ENCODE measurements at regions not wholly inside any gene's neighbourhood (a gene's known extent, or its start where the extent isn't known, plus 50 kb on each side); places are given as distances from the start of the nearest gene placed in this dataset.
A peak's percentile ranks its signal among the peaks of the same experiment; 100 is the strongest.

- no peak for ATAC-seq
These were observed 82.0 kb downstream of the FOXL3 start for GRCh38 chr7:371779-372545.

DNA sequence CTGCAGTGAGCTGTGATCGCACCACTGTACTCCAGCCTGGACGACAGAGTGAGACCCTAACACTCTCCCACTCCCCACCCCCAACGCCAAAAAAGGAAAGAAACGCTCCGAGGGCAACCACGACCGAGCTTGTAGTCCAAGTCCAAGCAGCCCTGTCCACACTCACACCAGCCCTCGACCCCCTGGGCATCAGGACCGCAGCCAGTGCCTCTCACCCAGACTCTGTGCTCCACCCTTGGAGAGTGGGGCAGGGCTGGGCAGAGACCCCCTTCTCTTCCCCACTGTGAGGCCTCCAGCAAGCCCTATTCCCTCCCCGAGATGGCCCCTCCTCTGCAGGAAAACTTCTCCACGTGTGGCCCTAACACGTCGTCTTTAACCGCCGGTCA lies 82.6 kb downstream of the FOXL3 start:
- ATAC-seq = no peak

GRCh38 chr7:372932-373791 lies 83.2 kb downstream of the FOXL3 start:
- no peak for ATAC-seq

GRCh38 chr7:373818-374705 lies 84.1 kb downstream of the FOXL3 start:
- no peak for ATAC-seq

- ATAC-seq = no peak
These were observed 84.8 kb downstream of the FOXL3 start for GRCh38 chr7:374706-375311.

GRCh38 chr7:375321-375831 lies 85.4 kb downstream of the FOXL3 start:
- no peak for ATAC-seq

- ATAC-seq = no peak
These were observed 85.9 kb downstream of the FOXL3 start for GRCh38 chr7:375901-376305.

DNA sequence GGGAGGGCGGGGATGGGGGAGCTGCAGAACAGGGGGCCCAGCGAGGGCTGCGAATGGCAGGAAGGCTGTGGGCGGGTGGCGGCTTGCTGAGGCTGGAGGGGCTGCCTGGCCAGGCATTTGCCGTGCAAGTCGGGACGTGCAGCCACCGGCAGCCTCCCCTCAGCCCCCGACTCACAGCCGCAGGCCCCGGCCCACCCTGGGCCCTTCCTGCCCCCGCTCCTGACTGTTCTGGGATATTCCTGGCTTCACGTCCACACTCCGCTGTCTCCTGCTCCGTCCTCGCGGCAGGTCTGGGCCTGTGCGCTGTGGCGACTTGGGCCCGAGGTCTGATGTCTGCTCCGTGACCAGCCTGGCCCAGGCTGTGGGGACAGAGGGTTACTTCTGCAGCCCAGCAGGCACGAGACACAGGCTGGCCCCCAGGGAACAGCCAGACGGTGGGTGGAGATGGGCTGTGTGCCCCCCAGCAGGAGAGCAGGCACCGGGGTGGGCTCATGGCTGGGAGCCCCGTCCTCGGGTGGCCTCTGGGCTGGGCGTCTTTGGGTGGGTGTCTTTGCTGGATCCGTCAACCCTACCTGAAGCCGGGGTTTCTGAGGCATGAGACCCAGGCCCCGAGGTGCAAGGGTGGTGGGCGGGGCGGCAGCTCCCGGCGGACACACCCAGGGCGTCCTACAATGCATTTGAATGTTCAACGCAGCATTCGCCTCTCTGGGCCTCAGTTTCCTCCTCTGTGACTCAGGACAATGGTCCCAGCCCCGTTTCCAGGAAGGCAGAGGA lies 86.5 kb downstream of the FOXL3 start:
- no peak for ATAC-seq

DNA sequence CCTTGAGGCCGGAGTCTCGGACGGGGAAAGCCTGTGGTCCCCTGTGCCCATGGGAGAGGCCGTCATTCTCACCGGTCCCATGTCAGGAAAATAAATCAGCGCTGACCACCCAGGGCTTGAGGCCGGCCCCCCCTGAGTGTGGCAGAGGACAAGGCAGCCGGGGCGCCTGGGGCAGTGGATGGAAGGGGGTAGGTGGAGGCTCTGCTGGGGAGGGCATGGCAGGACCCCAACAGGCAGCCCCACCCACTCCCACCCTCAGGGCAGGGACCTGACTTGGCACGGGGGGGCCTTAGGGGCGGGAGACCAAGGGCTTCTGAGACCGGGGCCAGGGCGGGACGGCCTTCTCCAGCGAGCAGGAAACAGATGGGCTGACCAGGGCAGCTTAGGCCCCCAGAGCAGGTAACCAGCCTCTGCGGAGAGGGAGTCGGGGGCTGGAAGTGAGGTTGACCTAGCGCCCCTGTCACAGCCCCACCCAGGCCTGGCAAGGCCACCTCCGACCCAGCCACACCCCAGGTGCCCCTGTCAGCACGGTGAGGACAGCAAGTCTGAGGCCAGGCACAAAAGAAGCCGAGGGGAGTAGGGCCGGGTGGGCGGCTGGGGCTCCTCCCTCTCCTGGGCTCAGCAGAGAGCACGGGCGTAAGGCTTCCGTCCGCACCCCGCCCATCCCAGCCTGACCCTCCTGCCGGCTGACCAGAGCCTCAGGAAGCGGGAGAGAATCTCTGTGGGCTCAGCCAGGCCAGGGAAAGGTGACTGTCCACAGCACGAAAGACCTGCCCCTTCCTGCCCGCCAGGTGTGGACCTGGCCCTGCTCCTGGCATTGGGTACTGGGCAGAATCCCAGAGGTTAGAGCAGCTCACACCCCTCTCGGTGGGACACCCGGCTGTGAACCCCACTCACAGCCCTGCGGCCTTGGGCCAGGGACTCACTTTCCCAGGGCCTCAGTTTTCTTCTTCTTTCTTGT lies 87.4 kb downstream of the FOXL3 start:
- ATAC-seq = no peak

GRCh38 chr7:378041-378420 lies 88.1 kb downstream of the FOXL3 start:
- ATAC-seq = no peak

- peak; percentile 9 for ATAC-seq
These were observed 88.8 kb downstream of the FOXL3 start for GRCh38 chr7:378551-379455.

- peak; percentile 6 for ATAC-seq
These were observed 89.6 kb downstream of the FOXL3 start for GRCh38 chr7:379456-380138.

DNA sequence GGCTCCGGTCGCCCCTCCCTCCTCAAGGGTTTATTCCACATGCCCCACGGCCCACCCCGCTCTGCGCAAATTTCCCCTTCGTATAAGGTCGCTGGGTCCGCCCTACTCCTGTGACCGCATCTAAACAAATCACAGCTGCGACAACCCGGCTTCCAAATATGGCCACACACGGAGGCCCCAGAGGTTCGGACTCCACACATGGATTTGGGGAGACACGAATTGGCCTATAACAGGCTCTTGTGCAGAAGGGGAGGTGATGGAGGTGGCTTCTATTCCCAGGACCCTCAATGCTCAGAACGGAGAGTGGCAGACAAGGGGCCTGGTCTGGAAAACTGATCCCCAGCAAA lies 90.1 kb downstream of the FOXL3 start:
- ATAC-seq = no peak

DNA sequence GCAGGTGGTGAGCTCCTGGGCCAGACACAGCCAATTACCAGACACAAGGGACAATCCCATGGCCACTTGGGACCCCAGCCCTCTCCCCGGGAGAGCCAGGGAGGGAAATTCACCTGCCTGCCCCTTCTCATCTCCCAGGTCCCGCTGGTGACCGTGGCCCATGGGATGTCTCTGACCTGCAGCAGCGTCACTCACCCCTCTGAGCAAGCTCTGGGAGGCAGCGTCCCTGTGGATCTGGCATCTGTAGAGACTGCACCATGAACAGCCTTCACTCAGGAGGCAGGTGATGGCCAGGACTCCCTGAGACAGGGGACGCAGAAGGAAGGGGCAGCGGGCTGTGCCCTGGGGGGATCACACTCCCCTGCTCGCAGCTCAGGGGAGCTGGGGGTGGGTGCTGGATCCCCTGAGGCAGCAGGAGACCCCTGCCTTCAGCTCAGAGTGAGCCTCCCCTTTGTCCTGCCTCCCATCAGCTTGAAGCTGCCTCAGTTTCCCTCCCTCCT lies 90.8 kb downstream of the FOXL3 start:
- no peak for ATAC-seq

DNA sequence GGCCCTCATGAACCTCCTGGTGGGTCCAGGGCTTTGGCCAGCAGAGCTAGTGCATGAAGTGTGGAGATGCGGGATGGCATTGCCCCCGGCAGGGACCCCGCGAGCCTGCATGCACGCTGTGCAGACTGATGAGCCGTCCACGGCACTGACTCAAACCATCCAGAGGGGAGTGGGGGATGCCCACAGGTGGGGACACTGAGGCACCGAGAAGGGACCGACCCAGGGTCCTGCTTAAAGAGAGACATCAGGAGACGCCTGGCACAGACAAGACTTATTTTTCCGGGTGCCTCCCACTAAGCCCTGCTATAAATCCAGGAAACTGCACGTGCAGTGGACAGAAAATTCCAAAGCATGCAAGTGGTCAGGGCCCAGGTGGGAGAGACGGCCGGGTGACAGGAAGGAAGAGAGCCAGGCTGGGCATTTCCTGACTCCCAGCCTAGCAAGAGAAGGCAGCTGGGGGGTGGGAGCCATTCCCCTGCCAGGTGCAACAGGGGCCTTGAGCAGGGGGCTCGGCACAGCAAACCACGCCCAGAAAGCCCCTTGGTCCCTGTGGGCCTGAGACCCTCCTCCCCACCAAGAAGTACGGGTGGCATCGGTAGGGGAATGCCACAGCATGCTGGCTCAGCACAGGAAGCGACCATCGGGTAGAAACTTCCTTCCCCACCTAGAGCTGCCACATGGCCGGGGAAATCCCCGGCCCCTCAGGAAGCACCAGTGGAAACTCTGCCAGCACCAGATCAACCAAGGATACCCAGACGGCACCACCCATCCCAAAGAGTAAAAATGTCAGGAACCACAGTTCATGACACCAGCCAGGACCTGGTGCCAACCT lies 91.5 kb downstream of the FOXL3 start:
- peak; percentile 14 for ATAC-seq

DNA sequence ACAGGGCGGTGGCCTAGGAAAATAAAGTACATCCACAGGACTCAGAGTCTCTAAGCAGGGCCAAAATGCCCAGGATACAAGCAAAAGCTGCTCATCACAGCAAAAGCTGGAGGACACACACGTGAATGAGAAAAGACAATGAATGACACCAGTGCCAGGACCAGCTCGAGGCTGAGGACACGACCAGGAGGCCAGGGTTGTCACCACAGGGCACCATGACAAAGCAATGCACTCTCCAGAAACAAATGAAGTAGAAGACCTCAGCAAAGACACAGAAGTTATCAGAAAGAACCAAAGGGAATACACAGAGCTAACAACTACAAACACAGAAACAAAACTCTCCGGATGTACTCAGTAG lies 92.1 kb downstream of the FOXL3 start:
- no peak for ATAC-seq

GRCh38 chr7:386385-386784 lies 96.4 kb downstream of the FOXL3 start:
- no peak for ATAC-seq
